Pulmonary artery endothelial cell (primary cell): ENCODE measurements at regions not wholly inside any gene's neighbourhood (a gene's known extent, or its start where the extent isn't known, plus 50 kb on each side); places are given as distances from the start of the nearest gene placed in this dataset.
A peak's percentile ranks its signal among the peaks of the same experiment; 100 is the strongest.
"Not testable (repeated sequence)": the region's sequence is repeated elsewhere in the genome, so short reads cannot be mapped to it uniquely, and the experiment has no call there.

Experiments used
- DNase-seq: peaks from one replicate; pipeline ENCODE4 v3.0.0-alpha.2; 2011; ENCODE audit warnings: low read depth, low spot score

DNA sequence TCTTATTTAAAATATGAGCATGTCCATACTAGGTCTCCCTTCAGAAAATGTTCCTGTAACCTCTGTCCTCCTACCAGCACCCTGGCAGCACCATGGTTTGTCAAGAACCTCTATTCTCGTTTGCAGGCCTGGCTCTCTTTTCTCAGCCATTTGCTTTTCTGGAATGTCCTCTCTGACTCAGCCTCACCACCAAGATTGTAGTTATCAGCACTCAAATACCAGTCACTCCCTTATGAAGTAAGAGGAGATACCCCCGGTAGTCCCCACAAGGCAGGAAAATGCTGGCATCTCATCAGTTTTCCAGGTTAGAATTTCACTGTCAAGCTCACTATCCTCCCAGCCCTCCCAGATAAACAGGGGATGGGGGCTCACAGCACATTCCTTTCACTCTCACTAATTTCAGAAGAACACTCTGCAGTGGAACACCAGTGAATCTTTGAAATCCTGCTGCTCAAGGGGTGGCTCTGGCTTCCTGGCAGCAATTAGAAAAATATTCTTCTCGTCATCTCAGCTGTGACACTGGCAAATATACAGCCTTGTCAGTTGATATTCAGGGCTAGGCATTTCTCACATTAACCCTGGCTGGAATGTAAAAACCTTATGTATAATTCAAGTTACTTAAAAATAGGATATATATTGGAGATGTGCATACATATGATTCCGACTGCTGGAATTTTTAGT, 129.2 kb downstream of the TBX18 start:
- no peak for DNase-seq

DNA sequence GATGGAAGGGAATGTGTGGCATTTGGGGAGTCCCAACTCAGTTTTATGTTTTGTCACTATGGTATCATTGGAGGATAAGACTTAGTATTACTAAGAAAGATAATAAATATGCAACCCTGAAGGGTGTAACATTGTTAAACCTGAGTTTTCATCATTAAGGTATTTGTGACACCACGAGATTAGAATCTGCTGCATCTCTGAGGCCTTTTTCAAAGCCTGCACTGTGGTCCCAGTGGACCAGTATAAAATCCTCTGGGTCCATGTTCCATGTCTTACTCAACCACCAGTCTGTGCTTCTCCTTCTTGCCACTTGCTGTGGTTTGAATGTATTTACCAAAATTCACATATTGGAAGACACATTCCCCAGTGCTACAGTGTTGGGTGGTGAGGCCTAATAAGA, 130.6 kb downstream of the TBX18 start:
- no peak for DNase-seq

DNA sequence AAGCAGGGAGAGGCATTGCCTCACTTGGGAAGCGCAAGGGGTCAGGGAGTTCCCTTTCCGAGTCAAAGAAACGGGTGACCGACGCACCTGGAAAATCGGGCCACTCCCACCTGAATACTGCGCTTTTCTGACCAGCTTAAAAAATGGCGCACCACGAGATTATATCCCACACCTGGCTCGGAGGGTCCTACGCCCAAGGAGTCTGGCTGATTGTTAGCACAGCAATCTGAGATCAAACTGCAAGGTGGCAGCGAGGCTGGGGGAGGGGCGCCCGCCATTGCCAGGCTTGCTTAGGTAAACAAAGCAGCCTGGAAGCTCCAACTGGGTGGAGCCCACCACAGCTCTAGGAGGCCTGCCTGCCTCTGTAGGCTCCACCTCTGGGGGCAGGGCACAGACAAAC, 137.9 kb downstream of the TBX18 start:
- DNase-seq: not testable (repeated sequence)

DNA sequence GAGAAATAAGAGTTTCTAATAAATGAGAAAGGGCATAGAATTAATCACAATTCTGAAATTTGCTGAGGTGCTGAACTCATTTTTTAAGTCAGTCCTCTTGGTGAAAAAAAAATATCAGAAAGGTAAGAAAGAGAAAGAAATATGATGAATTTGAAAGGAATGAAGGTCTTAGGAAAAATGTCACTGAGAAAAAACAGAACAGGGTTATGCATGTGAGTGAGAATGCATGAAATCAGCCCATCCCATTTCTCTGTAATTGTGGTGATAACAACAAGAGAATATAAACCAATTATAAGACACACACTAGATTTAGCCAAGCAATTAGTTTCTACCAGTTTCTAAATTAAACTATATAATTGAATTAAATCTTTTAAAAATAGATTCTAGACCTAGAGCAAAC, 138.9 kb downstream of the TBX18 start:
- no peak for DNase-seq

DNA sequence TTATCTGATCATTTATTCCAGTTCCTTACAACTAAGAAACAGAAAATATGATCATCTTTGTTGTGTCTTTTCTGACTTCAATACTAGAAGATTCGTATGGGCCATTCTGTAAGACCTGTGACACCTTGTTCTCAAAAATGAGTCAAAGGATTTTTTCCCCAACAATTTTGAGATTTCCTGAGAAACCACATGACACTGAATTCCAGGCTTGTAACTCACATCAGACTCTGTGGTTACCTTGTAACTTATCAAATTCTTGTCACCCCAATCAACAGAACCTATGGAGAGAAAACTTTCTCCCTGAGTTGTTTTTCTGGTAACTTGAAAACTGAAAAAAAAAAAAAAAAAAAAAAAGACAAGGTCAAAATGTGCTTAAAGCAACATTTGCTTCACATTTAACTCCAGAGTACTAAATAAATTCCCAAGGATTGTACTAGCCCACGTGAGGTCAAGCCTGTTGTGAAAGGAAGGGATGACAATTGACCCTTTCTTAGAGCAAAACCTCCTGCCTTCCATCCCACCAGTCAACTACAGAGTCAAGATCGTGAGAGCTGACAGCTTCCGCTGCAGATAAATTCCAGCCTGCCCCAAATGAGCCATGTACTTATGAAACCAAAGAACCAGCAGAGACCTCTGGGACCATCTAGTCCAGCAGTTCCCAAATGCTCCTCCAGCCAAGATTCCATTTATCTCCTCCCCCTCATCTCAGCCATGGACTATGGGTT, 140.3 kb downstream of the TBX18 start:
- no peak for DNase-seq

DNA sequence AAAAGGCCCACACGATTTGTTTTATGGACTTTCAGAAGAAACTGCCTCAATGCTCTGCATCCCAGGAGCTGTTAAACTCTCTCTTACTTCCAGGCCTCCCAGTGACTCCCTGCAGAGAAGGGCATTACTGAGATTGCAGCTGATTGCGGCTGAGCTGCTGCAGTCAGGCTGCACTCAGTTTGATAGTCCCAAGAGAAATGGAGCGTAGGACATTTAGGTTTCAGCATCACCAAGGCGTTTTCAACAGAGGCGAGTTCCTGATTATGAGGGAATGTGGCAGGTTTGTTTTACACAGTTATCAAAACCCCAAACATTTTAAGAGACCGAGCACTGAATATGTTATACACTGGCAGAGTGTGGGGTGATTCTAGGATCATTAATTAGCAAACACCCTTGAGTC, 145.6 kb downstream of the TBX18 start:
- no peak for DNase-seq

DNA sequence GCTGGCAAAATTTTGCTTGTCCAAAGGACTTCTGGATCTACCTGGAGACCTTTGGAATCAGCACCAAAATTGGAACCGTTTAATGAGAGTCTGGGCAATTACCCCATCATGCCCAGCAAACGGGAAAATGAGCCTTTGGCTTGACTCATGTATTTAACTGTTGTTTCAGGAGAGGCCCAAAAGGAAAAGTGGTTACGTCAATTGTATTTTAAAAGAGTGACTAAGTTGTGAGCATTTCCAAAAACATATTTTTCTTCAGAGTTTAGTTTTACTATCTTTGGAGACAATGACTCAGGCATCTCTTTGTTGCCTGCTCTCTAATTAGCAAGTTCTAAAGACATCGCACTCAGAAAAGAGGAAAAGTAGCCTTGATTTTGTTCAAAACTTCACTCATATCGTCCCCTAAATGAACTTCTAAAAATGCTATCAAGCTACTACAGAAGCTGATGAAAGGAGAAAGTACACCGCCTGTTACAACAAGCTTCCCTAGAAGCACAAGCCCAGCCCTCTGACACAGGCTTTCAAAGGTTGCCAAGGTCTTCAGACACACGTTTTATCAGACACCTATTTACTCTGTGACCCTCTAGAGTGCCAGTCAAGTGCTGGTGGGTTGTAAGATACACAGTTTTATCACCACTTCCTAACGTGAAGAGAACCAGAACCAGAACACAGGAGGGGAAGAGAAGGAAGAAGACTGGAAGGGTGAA, 146.2 kb downstream of the TBX18 start:
- peak; percentile 81 for DNase-seq

DNA sequence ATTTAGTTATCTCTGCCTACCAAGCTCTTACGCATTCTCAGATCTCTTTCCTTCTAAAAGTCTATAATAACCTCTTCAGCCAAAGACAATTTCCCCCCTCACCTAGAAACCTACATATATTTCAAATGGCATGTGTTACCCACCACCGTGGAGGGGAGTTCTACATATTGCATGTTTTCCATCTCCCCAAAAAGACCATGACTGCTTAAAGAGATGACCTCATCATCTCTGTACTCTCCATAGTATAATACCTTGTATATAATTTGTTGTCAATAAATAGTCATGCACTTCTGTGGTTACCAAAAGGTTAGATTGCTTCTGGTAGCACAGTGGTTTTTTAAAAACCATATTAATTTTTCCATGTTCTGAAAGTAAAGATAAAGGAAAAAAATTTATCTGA, 148.4 kb downstream of the TBX18 start:
- DNase-seq: no peak

DNA sequence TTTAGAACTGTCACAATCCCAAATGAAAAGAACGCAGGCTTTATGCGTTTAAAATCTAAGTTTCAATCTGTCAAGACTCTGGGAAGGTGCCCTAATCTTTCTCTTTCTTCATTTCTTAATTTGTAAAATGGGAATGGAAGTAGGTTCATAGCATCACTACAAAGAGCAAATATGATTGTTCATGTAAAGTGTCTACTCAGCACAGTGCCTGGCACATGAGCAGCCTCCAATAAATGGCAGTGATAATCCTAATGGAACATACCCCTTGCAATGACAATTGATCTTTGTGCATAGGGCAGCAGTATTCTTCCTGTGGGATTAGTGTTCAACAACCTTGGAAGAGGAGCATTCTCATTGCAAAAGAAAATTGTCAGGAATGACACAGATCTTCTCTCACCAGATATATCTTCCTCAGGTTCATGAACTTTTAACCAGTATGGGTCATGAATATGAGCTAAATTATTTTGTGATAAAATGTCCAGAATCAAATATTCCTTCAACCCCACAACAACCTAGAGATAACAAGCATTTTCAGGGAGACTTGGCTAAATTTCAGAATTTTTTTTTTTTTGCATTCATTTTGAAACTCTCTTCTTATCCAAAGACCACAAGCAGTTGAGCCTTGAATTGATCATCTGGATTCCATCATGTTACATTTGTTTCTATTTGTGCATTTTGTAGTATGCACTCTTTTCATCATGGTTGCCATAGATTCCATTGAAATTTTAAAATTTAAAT, 149.1 kb downstream of the TBX18 start:
- no peak for DNase-seq

DNA sequence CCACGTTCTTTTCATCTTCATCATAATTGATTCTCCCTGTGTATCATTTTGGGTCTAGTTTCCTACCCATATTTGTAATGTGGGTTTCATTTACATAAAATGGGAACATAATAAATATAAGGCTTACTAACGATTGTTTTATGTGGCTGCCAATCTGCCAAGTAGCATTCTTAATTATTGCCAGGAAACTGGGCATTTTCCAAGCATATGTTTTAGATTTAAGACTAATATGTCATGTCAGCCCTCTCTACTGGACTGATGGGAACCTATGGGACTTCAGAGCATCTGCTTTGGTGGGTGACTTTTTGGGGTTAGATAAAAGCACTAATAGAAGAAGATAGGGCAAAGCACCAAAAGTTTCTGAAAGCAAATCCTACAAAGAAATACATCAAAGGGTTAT, 157.5 kb downstream of the TBX18 start:
- no peak for DNase-seq

DNA sequence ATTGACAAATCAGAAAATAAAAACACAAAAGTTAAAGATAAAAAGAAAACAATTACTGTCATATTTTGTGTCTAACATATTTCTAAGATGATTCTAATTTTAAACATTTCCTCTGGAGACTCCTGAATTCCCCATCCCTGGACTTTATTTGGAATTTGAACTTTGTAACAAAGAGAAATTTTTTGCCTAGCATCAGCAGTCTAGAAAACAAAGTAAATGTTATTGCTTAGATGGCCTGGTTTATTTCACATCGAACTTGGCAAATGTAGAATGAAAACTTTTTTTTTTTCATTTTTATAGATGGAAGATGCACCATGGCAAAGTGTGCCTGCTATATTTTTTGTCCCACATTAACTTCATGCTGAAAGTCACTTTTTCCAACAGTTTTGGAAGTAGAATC, 159.1 kb downstream of the TBX18 start:
- DNase-seq: no peak

DNA sequence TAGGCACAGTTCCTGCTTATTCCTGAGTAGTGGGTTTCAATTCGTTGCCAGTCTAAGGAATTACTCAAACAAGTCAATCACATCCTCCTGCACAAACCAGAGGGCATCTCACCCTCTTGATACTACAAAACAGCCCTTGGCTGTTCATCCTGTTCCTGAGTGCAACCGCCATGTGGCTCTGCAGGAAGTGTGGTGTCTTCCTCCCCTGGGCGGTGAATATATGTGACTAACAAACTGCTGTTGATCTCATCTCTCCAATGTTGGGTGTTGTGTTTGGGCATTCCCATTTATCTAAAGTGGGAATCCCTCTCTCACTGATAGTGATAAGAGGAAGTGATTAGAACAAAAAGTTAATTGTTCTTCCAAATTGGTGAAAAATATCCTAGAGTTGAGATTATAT, 163.0 kb downstream of the TBX18 start:
- no peak for DNase-seq

DNA sequence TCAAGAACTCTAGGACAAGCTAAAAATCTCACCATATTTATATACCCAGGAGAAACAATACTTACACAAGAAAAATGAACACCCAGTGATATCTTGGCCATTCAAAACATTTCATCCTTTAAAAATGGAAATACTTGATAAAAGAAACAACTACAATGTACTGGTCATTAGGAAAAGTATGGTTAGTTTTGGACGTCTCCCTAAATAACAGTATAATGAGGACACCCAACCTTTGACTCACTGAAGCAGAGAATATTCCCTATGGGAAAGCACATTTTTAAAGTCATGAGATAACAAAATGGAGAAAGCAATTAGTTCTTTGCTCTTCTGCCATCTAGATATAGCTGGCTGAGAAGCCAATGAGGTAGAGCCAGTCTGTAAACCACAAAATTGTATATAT, 164.4 kb downstream of the TBX18 start:
- DNase-seq: no peak

DNA sequence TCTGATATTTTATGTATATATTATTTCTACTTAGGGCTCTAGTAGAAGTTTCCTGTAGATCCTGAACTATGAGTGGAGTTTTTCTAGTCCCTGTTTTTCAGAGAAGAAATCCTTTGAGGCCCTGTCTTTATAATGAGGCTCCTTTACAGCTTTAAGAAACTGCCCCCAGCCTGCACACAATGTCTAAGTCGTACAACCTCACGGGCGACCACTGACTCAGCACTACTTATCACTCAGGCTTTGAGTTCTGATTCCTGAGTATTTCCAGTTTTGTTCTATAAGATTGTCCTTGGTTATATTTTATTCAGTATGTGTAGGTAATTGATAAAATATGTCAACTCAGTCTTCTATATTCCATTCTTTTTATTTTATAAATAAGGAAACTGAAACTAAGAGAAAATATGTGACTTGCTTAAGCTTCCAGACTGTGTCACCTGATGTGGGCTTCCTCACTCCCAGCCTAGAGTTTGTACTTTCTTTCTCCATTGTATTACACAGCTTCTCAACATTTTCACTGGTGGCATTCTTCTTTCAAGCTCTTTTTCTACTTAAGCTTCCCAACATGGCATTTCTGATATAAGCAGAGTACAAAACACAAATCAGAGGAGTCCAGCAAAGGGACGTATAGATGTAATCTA, 167.0 kb downstream of the TBX18 start:
- no peak for DNase-seq

DNA sequence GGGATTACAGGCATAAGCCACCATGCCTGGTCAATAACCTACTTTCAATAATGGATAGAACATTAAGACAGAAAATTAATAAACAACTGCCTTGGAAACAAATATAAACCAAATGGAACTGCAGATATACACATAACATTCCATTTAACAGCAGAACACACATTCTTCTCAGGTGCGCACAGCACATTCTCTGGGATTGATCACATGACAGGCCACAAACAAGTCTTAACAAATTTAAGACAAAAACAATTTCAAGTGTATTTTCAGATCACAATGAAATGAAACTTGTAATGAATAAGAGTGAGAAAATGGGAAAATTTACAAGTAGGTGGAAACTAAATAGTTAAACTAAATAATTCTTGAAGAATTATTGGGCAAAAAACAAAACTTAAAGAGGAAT, 167.9 kb downstream of the TBX18 start:
- DNase-seq: no peak

DNA sequence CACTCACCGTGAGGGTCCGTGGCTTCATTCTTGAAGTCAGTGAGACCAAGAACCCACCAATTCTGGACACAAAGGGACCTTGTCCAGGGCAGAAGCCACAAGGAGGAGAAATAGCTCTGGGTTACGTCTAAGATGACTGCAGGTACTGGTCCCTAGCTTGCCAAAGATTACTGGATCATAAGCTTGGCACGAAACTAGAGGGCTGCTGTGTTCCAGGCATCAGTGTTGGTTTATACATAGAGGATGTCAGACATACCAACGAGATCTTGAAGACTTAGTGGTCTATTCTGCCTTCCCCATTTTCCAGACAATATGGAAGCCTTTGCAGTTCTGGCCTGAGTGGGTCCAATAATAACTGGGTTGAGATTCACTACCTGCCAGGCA, 175.7 kb downstream of the TBX18 start:
- no peak for DNase-seq

DNA sequence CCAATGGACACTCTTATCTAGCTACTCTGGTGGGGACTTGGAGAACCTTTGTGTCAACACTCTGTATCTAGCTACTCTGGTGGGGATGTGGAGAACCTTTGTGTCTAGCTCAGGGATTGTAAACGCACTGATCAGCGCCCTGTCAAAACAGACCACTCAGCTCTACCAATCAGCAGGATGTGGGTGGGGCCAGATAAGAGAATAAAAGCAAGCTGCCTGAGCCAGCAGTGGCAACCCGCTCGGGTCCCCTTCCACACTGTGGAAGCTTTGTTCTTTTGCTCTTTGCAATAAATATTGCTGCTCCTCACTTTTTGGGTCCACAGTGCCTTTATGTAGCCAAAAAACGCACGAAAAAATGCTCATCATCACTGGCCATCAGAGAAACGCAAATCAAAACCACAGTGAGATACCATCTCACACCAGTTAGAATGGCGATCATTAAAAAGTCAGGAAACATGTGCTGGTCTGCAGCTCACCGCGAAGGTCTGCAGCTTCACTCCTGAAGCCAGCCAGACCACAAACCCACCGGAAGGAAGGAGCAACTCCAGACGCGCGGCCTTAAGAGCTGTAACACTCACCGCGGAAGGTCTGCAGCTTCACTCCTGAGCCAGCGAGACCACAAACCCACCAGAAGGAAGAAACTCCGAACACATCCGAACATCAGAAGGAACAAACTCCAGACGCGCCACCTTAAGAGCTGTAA, 176.3 kb downstream of the TBX18 start:
- DNase-seq: not testable (repeated sequence)

DNA sequence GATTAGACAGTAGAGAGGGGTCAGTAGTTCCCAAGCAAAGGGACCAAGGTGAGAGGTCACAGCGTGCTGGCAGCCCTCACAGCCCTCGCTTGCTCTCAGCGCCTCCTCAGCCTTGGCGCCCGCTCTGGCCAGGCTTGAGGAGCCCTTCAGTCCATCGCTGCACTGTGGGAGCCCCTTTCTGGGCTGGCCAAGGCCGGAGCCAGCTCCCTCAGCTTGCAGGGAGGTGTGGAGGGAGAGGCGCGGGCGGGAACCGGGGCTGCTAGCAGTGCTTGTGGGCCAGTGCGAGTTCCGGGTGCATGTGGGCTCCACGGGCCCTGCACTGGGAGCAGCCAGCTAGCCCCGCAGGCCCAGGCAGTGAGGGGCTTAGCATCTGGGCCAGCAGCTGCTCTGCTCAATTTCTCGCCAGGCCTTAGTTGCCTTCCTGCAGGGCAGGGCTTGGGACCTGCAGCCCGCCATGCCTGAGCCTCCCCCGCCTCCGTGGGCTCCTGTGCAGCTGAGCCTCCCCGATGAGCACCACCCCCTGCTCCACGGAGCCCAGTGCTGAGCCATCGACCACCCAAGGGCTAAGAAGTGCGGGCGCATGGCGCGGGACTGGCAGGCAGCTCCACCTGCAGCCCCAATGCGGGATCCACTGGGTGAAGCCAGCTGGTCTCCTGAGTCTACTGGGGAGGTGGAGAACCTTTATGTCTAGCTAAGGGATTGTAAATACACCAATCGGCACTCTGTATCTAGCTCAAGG, 177.0 kb downstream of the TBX18 start:
- DNase-seq: not testable (repeated sequence)

DNA sequence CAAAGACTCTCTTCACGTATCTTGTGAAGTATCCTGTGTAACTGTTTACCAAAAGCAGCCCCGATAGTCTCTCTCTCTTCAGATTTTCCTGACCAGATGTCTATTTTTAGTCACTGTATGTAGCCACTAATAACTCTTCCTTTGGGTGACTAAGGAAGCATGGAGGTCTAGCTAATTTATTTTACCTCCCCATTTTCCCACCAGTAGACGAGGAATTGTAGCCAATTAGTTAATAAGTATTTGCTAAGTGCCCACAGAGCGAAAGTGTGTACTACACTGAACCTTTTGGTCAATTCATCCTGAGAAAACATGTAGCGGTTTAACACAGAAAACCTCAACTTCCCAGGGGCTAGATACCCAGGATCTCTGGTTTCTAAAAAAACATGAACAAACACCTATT, 180.6 kb downstream of the TBX18 start:
- no peak for DNase-seq

DNA sequence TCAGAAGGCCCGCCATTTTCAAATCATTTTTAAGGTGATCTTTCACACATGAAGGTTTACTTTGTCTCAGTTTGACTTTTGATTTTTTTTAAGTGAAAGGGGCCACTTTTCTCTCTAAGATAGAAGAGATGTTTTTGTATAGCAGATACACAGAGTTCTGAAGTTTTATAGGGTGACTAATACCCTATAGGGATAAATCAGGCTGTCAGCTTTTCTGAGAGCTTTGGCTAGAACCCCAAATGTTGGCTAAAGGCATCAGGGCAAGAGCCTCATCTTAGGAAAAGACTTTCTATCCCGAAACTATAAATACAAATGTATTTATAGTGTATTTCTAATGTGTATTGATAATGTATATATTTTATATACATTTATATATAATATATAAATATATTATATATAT, 181.4 kb downstream of the TBX18 start:
- no peak for DNase-seq
